ENCODE measurements at regions not wholly inside any gene's neighbourhood (a gene's known extent, or its start where the extent isn't known, plus 50 kb on each side); places are given as distances from the start of the nearest gene placed in this dataset.

DNA sequence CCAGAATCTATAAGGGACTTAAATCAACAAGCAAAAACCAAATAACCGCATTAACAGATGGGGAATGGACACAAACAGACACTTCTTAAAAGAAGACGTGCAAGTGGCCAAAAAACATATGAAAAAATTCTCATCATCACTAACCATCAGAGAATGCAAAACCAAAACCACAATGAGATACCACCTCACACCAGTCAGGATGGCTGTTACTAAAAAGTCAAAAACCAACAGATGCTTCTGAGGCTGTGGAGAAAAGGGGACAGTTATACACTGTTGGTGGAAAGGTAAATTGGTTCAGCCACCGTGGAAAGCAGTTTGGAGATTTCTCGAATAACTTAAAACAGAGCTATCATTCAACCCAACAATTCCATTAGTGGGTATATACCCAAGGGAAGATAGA lies 124.9 kb upstream of the OLIG2 start:
- TF ChIP-seq, protein P1, sequence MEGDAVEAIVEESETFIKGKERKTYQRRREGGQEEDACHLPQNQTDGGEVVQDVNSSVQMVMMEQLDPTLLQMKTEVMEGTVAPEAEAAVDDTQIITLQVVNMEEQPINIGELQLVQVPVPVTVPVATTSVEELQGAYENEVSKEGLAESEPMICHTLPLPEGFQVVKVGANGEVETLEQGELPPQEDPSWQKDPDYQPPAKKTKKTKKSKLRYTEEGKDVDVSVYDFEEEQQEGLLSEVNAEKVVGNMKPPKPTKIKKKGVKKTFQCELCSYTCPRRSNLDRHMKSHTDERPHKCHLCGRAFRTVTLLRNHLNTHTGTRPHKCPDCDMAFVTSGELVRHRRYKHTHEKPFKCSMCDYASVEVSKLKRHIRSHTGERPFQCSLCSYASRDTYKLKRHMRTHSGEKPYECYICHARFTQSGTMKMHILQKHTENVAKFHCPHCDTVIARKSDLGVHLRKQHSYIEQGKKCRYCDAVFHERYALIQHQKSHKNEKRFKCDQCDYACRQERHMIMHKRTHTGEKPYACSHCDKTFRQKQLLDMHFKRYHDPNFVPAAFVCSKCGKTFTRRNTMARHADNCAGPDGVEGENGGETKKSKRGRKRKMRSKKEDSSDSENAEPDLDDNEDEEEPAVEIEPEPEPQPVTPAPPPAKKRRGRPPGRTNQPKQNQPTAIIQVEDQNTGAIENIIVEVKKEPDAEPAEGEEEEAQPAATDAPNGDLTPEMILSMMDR (conservative IDR thresholded peaks at IDR 0.05), result no peak
- H3K36me3 Mint-ChIP-seq (ENCODE audit: low read depth), result no peaks in the 10 kb centered on the region
- H3K9me3 Mint-ChIP-seq, result peaks cover 1% of the 10 kb centered on the region
- DNase-seq (ENCODE audit: low read depth, low spot score), result no peak
- H3K4me1 Mint-ChIP-seq, result no peaks in the 10 kb centered on the region
- H3K4me3 Mint-ChIP-seq, result no peak overlapping the region
- peaks cover 37% of the 10 kb centered on the region for H3K27me3 Mint-ChIP-seq (ENCODE audit: low read depth)
- no peak overlapping the region for H3K27ac Mint-ChIP-seq (ENCODE audit: unreplicated experiment)

DNA sequence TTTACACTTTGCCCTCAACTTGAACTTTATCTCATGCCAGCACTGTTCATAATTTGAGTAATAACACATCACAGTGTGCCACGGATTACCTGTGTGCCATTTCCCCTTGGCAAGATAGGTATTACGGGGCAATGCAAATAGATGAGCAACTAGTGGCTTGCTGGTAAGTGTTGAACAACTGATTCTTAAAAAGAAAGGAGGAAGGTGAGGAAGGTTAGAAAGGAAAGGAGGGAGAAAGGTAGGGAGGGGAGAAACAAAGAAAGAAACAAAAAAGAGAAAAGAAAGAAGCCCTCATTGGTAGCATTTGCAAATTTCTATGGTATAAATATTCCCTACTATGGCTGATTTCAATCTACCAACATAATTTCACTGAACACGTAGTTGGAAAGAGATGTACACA lies 118.2 kb upstream of the OLIG2 start:
- Mint-ChIP-seq H3K9me3 (no peaks in the 10 kb centered on the region), H3K36me3 (ENCODE audit: low read depth) (no peaks in the 10 kb centered on the region), H3K27me3 (ENCODE audit: low read depth) (peaks cover 39% of the 10 kb centered on the region), H3K27ac (ENCODE audit: unreplicated experiment) (no peak overlapping the region), H3K4me3 (no peak overlapping the region), H3K4me1 (no peaks in the 10 kb centered on the region)
- TF ChIP-seq, protein P1 (conservative IDR thresholded peaks at IDR 0.05), result no peak
- no peak for DNase-seq (ENCODE audit: low read depth, low spot score)

DNA sequence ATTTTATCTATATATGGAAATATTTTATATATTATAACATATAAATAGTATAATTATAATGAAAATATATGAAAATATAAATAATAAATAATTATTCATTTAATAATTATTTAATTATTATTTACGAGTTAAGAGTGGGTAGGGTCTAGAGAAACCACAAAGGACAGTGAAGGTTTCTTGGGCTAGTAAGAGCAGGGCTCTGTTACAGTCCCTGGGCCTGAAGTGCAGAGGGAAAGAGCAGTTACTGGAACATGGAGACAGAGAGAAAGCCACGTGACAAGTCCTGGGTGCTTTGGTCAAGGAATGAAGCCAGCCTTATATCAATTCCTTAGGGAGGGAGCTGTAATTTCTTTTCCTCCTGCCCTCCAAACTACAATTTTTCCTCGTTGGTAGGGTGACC lies 117.2 kb upstream of the OLIG2 start:
- Mint-ChIP-seq H3K4me3 (no peak overlapping the region), H3K27me3 (ENCODE audit: low read depth) (peaks cover 31% of the 10 kb centered on the region), H3K36me3 (ENCODE audit: low read depth) (no peaks in the 10 kb centered on the region), H3K9me3 (no peaks in the 10 kb centered on the region), H3K27ac (ENCODE audit: unreplicated experiment) (no peak overlapping the region), H3K4me1 (no peaks in the 10 kb centered on the region)
- TF ChIP-seq, protein P1 (conservative IDR thresholded peaks at IDR 0.05), result no peak
- DNase-seq (ENCODE audit: low read depth, low spot score), result no peak

DNA sequence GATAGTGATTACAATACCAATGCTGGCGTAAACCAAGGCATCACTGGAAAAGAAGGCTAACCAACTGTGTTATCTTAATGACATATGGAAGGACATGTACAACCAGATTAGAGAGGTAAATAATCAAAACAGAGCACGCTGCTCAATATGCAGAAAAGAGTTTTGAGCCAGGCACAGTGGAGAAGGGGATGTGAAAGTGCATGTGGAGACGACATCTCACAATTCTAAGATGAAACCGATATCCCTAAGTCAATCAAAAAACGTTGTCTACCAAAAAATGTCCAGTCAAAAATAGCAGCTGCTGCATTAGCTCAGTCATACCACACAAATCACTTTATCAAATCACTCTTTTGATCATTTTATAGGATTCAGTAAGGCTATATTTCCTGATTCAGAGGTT lies 116.3 kb upstream of the OLIG2 start:
- no peak for DNase-seq (ENCODE audit: low read depth, low spot score)
- Mint-ChIP-seq H3K9me3 (no peaks in the 10 kb centered on the region), H3K27ac (ENCODE audit: unreplicated experiment) (no peak overlapping the region), H3K27me3 (ENCODE audit: low read depth) (peaks cover 31% of the 10 kb centered on the region), H3K36me3 (ENCODE audit: low read depth) (no peaks in the 10 kb centered on the region), H3K4me3 (no peak overlapping the region), H3K4me1 (no peaks in the 10 kb centered on the region)
- TF ChIP-seq, protein P1 (conservative IDR thresholded peaks at IDR 0.05), result no peak

DNA sequence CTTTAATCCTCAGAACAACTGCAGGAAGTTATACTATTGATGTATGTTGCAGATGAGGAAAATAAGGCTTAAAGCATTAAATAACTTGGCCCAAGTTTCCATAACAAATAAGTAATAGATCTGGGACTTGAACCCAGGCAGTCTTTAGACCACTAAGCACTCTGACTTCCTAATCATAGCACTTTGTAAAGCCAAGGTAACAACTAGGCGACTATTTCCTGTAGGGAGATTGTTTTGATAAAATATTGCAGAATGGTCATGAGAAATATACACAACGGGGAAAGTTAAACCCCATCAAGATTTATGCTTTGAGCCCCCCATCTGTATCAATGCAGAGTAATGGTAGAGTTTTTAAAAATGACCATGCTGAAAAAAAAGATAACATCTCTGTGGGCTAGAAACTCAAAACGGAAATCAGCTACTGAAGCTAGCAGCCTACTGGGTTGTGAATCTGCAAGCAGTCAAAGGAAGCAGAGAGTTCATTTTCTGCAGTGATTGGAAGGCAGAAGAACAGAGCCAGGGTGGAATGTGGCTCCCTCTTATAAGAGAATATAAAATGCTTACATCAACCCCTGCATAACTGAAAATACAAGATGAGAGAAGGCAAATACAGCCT lies 111.2 kb upstream of the OLIG2 start:
- TF ChIP-seq, protein P1 (conservative IDR thresholded peaks at IDR 0.05), result no peak
- DNase-seq (ENCODE audit: low read depth, low spot score), result no peak
- Mint-ChIP-seq H3K9me3 (no peaks in the 10 kb centered on the region), H3K27me3 (ENCODE audit: low read depth) (peaks cover 46% of the 10 kb centered on the region), H3K4me1 (peaks cover 13% of the 10 kb centered on the region), H3K36me3 (ENCODE audit: low read depth) (no peaks in the 10 kb centered on the region), H3K27ac (ENCODE audit: unreplicated experiment) (no peak overlapping the region), H3K4me3 (no peak overlapping the region)

Measured in neural crest cell (in vitro differentiated cells).